Endothelial cell of umbilical vein (primary cell): ENCODE measurements at regions not wholly inside any gene's neighbourhood (a gene's known extent, or its start where the extent isn't known, plus 50 kb on each side); places are given as distances from the start of the nearest gene placed in this dataset.

Source experiments
- BruUV-seq: library from RNA; stranded (reverse); fragments of 400-500 nt; replicated peaks from 2 replicates; lab custom pipeline; 2021; lab: Mats Ljungman, UMichigan
- CTCF ChIA-PET: fragments of 300-600, 350-600 bp; sonication (Branson Sonifier 250); formaldehyde crosslinking; loops from one replicate; lab custom pipeline; 2021; ENCODE audit warnings: antibody characterized with exemption, inconsistent platforms; lab: Charles Lee
- POLR2A ChIA-PET: fragments of 300-600, 350-600 bp; sonication (Branson Sonifier 250); formaldehyde crosslinking; loops from one replicate; lab custom pipeline; 2021; ENCODE audit warnings: antibody characterized with exemption, inconsistent platforms; lab: Charles Lee
- DNase-seq: peaks from one replicate; pipeline ENCODE4 v3.0.0-alpha.2; 2011; ENCODE audit warnings: low read depth, low spot score
- FAIRE-seq: peaks from 2 replicates; lab custom pipeline; 2011; peaks lifted over from hg19 to GRCh38; lab: Jason Lieb, UNC
- H2AFZ ChIP-seq: 2 replicates; pipeline ENCODE4 v1.6.0; 2012; ENCODE audit warnings: low read depth, low read length, control low read depth, inconsistent platforms
- H3K27ac ChIP-seq: 2 replicates; pipeline ENCODE4 v1.5.1; 2011; ENCODE audit warnings: low read depth, mild to moderate bottlenecking, control low read depth, low read length, moderate library complexity; ENCODE audit not compliant: insufficient read depth
- H3K27me3 ChIP-seq, 2 experiments: 2 replicates each; pipeline versions ENCODE4 v1.6.0 to v1.6.1; 2011; ENCODE audit warnings: low read length in 2 of 2, mixed read lengths in 1 of 2; ENCODE audit not compliant: control insufficient read depth in 2 of 2, insufficient read depth in 2 of 2
- H3K36me3 ChIP-seq, 2 experiments: 2 replicates in 1 of 2; 3 replicates in 1 of 2; pipeline ENCODE4 v1.5.1; 2011; ENCODE audit warnings: low read length in 2 of 2, mild to moderate bottlenecking in 1 of 2, moderate library complexity in 1 of 2; ENCODE audit not compliant: control insufficient read depth in 2 of 2, insufficient read depth in 2 of 2; ENCODE audit errors: extremely low read depth in 1 of 2
- H3K4me1 ChIP-seq: 3 replicates; pipeline ENCODE4 v1.5.1; 2011; ENCODE audit warnings: mild to moderate bottlenecking, low read length; ENCODE audit not compliant: control insufficient read depth, insufficient read depth; ENCODE audit errors: extremely low read depth
- H3K4me2 ChIP-seq: 2 replicates; pipeline ENCODE4 v1.6.1; 2011; ENCODE audit warnings: low read length, control low read depth, mixed read lengths; ENCODE audit not compliant: insufficient read depth
- H3K4me3 ChIP-seq, 3 experiments: fragments of 200-600 bp in 1 of 3; sonication (generic), shearing (Covaris generic) in 1 of 3; replicated peaks in 1 of 3; 2 replicates each; pipeline ENCODE4 v1.5.1; 2011 to 2016; ENCODE audit warnings: control low read depth in 3 of 3, low read length in 3 of 3, mild to moderate bottlenecking in 2 of 3, inconsistent platforms in 1 of 3, low read depth in 1 of 3, moderate library complexity in 1 of 3; ENCODE audit not compliant: insufficient read depth in 1 of 3
- H3K79me2 ChIP-seq: 2 replicates; pipeline ENCODE4 v1.6.0; 2012; ENCODE audit warnings: low read length, inconsistent platforms; ENCODE audit not compliant: control insufficient read depth, insufficient read depth
- H3K9ac ChIP-seq: replicated peaks from 2 replicates; pipeline ENCODE3; 2011; ENCODE audit warnings: low read length, control low read depth; ENCODE audit not compliant: insufficient read depth; ENCODE audit errors: extremely low read depth
- H3K9me1 ChIP-seq: replicated peaks from 3 replicates; pipeline ENCODE4 v1.6.0; 2011; ENCODE audit warnings: mild to moderate bottlenecking, low read length; ENCODE audit not compliant: control insufficient read depth, insufficient read depth; ENCODE audit errors: extremely low read depth
- H3K9me3 ChIP-seq: replicated peaks from 2 replicates; pipeline ENCODE4 v1.5.1; 2012; ENCODE audit warnings: low read length, inconsistent platforms; ENCODE audit not compliant: control insufficient read depth, insufficient read depth
- H4K20me1 ChIP-seq: replicated peaks from 2 replicates; pipeline ENCODE3; 2011; ENCODE audit warnings: mild to moderate bottlenecking, low read length; ENCODE audit not compliant: control insufficient read depth, insufficient read depth; ENCODE audit errors: extremely low read depth
- CTCF ChIP-seq, 2 donors: IDR thresholded peaks; 1 replicate in 1 of 2; 2 replicates in 1 of 2; pipeline ENCODE4 v1.5.1; 2011; ENCODE audit warnings: low read length in 2 of 2, mild to moderate bottlenecking in 2 of 2, moderate library complexity in 2 of 2, control low read depth in 1 of 2, inconsistent platforms in 1 of 2, low read depth in 1 of 2; ENCODE audit not compliant: insufficient read depth in 1 of 2; ENCODE audit errors: extremely low read depth in 1 of 2
- EZH2 ChIP-seq: IDR thresholded peaks from 2 replicates; pipeline ENCODE4 v1.6.1; 2012; ENCODE audit warnings: borderline replicate concordance, low read depth, mild to moderate bottlenecking, moderate library complexity, low read length, inconsistent platforms; ENCODE audit not compliant: severe bottlenecking
- FOS ChIP-seq: IDR thresholded peaks from 2 replicates; pipeline ENCODE4 v1.6.1; 2011; ENCODE audit warnings: mild to moderate bottlenecking, low read length, moderate library complexity, borderline replicate concordance; ENCODE audit not compliant: insufficient read depth
- GATA2 ChIP-seq: IDR thresholded peaks from 2 replicates; pipeline ENCODE4 v1.7.0; 2011; ENCODE audit warnings: low read depth, mild to moderate bottlenecking, moderate library complexity, mixed read lengths, low read length; ENCODE audit not compliant: insufficient read length, insufficient read depth
- JUN ChIP-seq: IDR thresholded peaks from 2 replicates; pipeline ENCODE4 v1.6.1; 2011; ENCODE audit warnings: borderline replicate concordance, low read depth; ENCODE audit not compliant: insufficient read length, insufficient read depth
- MAX ChIP-seq: IDR thresholded peaks from 2 replicates; pipeline ENCODE4 v1.6.1; 2011; ENCODE audit not compliant: insufficient read depth, insufficient read length
- MYC ChIP-seq: IDR thresholded peaks from one replicate; pipeline ENCODE4 v1.6.1; 2011; ENCODE audit warnings: mild to moderate bottlenecking, low read depth, low read length
- POLR2A ChIP-seq: IDR thresholded peaks from 2 replicates; pipeline ENCODE4 v1.6.1; 2012; ENCODE audit warnings: low read depth, mild to moderate bottlenecking, control low read depth, low read length
- POLR2AphosphoS5 ChIP-seq: IDR thresholded peaks from 2 replicates; pipeline ENCODE4 v1.6.1; 2012; ENCODE audit warnings: low read depth, mild to moderate bottlenecking, control low read depth, low read length, moderate library complexity; ENCODE audit not compliant: insufficient read depth
- dilution Hi-C: fragments of 300-500 bp; cut with MboI; formaldehyde crosslinking; loops from one replicate; pipeline ENCODE4 v1.15.0; 2019; ENCODE audit warnings: low sequenced_read_pairs; ENCODE audit not compliant: extremely low pct_ligation_motif_present
- intact Hi-C: fragments of 100-400 bp; cut with micrococcal nuclease; formaldehyde crosslinking; loops from one replicate; pipeline ENCODE4 v1.10.0; 2022

DNA sequence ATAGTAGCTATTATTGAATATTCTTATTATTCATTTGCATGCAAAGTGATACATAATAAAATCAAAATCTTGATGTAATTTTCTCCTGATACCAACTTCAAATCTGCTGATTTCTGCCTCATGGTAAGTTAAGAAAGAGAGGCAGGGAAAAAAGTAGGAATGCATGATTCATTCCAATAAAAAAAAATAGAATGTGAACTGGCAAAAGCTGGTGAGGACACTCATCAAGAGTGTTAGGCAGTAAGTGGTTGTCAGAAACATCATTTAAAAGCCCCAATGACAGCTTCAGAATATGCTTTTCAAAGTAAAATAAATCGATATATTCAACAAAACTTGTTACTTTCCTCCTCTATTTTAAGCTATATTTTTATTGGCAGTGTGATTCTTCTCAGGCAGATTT lies 979.1 kb downstream of the TECRL start:
- H3K4me1 ChIP-seq, result no peaks in the 10 kb centered on the region
- H3K4me2 ChIP-seq, result no peak overlapping the region
- no peak overlapping the region for H3K4me3 ChIP-seq
- H3K9me1 ChIP-seq, result no peaks in the 10 kb centered on the region
- no peaks in the 10 kb centered on the region for H3K27me3 ChIP-seq
- no TSS peak for BruUV-seq
- H3K9ac ChIP-seq, result no peak overlapping the region
- no peaks in the 10 kb centered on the region for H4K20me1 ChIP-seq
- FAIRE-seq (no peak), DNase-seq (no peak)
- CTCF ChIA-PET, result no interaction called here
- H3K79me2 ChIP-seq, result no peaks in the 10 kb centered on the region
- H3K36me3 ChIP-seq, result no peaks in the 10 kb centered on the region
- POLR2A ChIA-PET, result no interaction called here
- H2AFZ ChIP-seq, result no peak overlapping the region
- no peak overlapping the region for H3K27ac ChIP-seq
- intact Hi-C loops (no loop called here), dilution Hi-C loops (no loop called here)
- H3K9me3 ChIP-seq, result peaks cover 2% of the 10 kb centered on the region
- TF ChIP-seq MAX (no peak), GATA2 (no peak), MYC (no peak), FOS (no peak)

GRCh38 chr4:63396269-63396668 lies 1013.0 kb downstream of the TECRL start:
- Histone ChIP-seq H3K9me3 (peaks cover 6% of the 10 kb centered on the region), H3K4me1 (no peaks in the 10 kb centered on the region), H3K4me3 (no peak overlapping the region), H3K79me2 (no peaks in the 10 kb centered on the region), H4K20me1 (no peaks in the 10 kb centered on the region), H3K27me3 (no peaks in the 10 kb centered on the region), H3K9ac (no peak overlapping the region), H2AFZ (no peak overlapping the region), H3K36me3 (no peaks in the 10 kb centered on the region), H3K9me1 (no peaks in the 10 kb centered on the region), H3K4me2 (no peak overlapping the region), H3K27ac (no peak overlapping the region)
- CTCF ChIA-PET, result no interaction called here
- FAIRE-seq, result no peak
- intact Hi-C loops (no loop called here), dilution Hi-C loops (no loop called here)
- TF ChIP-seq FOS (no peak), MAX (no peak), JUN (no peak), CTCF (IDR thresholded peaks at IDR 0.05; ENCODE audit: extremely low read depth in 1 of 2, insufficient read depth in 1 of 2, low read depth in 1 of 2, low read length in 2 of 2) (no peak), EZH2 (no peak), POLR2AphosphoS5 (no peak), MYC (no peak), GATA2 (no peak), POLR2A (no peak)
- POLR2A ChIA-PET, result no interaction called here
- DNase-seq, result no peak
- no TSS peak for BruUV-seq
